HL-60 (cell line): ENCODE measurements at regions not wholly inside any gene's neighbourhood (a gene's known extent, or its start where the extent isn't known, plus 50 kb on each side); places are given as distances from the start of the nearest gene placed in this dataset.

ENCODE experiments used
- CTCF ChIP-seq: IDR thresholded peaks from one replicate; pipeline ENCODE4 v1.5.1; 2011; ENCODE audit warnings: low read length, control low read depth, inconsistent platforms; ENCODE audit not compliant: insufficient read depth
- SPI1 ChIP-seq: IDR thresholded peaks from 2 replicates; pipeline ENCODE4 v1.6.1; 2012; ENCODE audit warnings: low read depth, mild to moderate bottlenecking, borderline replicate concordance

GRCh38 chr6:23465912-23466311 is 660.1 kb upstream of the NRSN1 start:
- no peak for TF ChIP-seq CTCF
- TF ChIP-seq SPI1 = no peak
